Hypothalamus (tissue), 51 donors: ENCODE measurements at regions not wholly inside any gene's neighbourhood (a gene's known extent, or its start where the extent isn't known, plus 50 kb on each side); places are given as distances from the start of the nearest gene placed in this dataset.
"Not testable (repeated sequence)": the region's sequence is repeated elsewhere in the genome, so short reads cannot be mapped to it uniquely, and the experiment has no call there.

ENCODE experiments used
- DNase-seq, 51 donors: peaks; one replicate each; lab custom pipeline; 2025; lab: John Stamatoyannopoulos, UW

- no peak for DNase-seq
Measured at GRCh38 chr7:13627455-13627854, 362.0 kb downstream of the ETV1 start.

- DNase-seq: no peak
Measured at GRCh38 chr7:13628239-13629001, 361.0 kb downstream of the ETV1 start.

DNA sequence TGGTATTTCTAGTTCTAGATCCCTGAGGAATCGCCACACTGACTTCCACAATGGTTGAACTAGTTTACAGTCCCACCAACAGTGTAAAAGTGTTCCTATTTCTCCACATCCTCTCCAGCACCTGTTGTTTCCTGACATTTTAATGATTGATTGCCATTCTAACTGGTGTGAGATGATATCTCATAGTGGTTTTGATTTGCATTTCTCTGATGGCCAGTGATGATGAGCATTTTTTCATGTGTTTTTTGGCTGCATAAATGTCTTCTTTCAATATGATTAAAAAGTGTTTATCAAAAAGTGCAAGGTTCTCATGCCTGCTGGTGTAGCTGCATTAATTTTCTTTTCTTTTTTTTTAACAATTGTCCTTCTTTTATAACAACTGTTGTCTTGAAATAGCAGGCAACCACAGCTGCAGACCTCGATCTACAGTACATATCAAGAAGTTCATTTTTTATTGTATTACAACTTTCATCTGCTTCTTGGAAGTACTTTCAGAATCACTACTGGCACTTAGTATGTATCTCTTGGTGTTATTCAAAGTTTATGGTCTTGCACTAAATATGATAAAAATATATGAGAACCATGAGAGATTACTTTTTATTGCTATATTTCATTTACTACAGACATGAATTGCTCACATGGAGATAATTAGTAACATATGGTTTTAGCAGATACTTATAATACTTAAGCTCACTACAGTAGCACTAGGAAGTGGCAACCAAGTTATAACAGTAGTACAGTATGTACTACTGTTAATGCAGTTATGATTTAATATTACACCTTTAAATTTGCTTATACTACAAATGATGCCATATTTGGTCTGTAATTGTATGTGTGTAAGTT, 358.0 kb downstream of the ETV1 start:
- not testable (repeated sequence) for DNase-seq

DNA sequence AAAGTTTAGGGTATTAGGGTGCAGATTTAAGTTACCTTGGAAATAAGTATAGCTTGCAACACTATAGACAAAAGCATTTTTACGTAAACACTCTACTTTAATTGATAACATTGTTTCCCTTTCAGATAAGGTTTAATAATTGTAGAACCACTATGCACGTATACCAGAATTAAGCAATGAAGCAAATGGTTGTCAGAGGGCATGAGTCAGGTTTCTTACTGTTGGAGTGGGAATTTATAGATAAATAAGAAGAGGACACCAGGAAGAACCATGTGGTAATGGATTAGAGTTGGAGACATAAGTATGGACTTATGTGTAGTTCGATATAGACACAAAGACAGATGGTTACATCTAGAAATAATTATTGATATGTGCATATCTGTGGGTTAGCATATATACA, 355.6 kb downstream of the ETV1 start:
- no peak for DNase-seq

DNA sequence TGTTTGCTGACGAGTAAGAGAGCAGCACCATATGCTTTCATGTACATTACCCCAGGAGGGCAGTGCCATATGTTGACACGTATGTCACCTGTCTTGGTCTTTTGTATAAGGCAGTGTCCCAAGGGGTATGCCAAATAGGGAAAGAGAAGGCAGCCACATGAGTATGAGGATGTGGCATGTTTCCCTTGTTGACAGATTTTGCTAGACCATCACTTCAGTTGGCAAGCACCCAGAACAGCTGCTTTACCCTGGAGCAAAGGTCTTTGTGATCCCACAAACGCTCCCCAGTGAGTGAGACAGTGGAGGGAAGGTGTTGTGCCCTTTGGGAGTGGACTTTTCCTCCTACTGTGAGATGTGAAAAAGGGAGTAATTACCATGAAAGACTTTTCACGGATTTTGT, 350.1 kb downstream of the ETV1 start:
- DNase-seq: no peak

- no peak for DNase-seq
Measured at GRCh38 chr7:13641714-13642113, 347.8 kb downstream of the ETV1 start.

GRCh38 chr7:13651167-13651566, 338.3 kb downstream of the ETV1 start:
- DNase-seq: no peak

- DNase-seq: no peak
Measured at GRCh38 chr7:13656330-13656729, 333.1 kb downstream of the ETV1 start.

- no peak for DNase-seq
Measured at GRCh38 chr7:13673290-13673689, 316.2 kb downstream of the ETV1 start.

DNA sequence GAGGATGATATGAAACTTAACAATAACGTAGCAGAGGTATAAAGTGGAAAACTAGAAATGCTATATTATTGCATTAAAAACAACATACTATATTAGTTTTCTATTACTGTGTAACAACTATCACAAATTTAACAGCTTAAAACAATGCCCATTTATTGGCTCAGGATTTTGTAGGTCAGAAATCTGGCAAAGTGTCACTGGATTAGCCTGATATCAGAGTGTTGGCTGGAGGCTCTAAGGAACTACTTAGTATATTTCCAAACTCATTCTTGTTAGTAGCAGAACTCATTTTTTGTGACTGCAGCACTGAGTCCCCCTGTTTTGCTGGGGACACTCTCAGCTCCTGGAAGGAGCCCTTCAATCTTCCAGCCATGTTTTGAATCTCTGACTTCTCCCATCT, 306.8 kb downstream of the ETV1 start:
- DNase-seq: no peak

DNA sequence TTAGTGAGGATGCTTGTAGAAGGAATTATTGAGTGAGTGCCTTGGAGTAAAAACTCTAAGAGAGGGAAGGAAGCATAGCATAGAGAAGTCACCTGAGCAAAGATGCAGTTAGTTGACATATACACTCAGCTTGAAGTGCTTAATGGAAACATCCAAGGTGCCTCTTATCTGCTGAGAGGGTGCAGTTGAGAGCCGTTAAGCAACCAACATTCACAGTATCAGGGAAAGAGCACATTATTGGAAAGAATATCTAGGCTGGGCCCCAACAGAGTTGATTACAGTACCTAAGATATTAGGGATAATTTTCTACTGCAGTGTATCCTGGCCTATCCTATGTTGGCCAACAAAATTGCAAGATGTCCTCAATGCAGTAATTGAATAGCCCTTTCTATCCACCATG, 302.0 kb downstream of the ETV1 start:
- no peak for DNase-seq

DNA sequence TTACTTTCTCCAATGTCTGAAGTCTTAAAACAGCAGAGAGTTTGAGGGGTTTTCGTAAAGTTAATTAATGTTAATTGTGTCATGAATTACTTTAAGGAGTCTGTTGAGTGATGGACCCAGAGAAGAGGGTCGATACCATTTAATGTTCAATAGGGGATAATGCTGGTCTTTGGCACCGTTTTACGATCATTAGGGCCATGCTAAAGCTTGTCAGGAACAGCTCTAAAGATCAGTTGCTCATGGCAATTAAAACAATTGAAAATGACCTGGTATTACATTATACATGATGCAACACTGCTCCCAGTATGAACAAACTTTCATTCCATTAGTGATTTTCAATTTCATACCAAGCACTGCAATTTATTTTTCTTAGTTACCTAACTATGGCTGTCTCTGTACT, 296.9 kb downstream of the ETV1 start:
- DNase-seq: no peak

- DNase-seq: no peak
Measured at GRCh38 chr7:13702251-13702650, 287.2 kb downstream of the ETV1 start.

- no peak for DNase-seq
Measured at GRCh38 chr7:13708670-13709069, 280.8 kb downstream of the ETV1 start.

GRCh38 chr7:13713092-13713491, 276.4 kb downstream of the ETV1 start:
- DNase-seq: no peak

DNA sequence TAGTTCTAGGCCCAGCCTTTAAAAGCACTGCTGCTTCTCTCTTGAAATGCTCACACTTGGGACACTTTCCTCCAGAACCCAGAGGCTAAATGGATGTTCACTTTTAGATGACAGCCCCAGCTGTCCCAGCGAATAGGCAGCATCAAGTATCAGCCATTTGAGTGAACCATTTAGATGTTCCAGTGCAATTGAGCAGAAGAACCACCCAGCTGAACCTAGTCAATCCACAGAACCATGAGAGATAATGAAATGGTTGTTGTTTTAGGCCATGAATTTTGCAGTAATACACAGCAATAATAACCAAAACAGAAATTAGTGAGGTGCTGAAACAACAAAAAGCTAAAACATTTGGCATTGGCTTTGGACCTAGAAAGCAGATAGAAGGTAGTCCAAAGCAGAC, 273.9 kb downstream of the ETV1 start:
- no peak for DNase-seq

GRCh38 chr7:13717031-13717430, 272.4 kb downstream of the ETV1 start:
- DNase-seq: no peak

DNA sequence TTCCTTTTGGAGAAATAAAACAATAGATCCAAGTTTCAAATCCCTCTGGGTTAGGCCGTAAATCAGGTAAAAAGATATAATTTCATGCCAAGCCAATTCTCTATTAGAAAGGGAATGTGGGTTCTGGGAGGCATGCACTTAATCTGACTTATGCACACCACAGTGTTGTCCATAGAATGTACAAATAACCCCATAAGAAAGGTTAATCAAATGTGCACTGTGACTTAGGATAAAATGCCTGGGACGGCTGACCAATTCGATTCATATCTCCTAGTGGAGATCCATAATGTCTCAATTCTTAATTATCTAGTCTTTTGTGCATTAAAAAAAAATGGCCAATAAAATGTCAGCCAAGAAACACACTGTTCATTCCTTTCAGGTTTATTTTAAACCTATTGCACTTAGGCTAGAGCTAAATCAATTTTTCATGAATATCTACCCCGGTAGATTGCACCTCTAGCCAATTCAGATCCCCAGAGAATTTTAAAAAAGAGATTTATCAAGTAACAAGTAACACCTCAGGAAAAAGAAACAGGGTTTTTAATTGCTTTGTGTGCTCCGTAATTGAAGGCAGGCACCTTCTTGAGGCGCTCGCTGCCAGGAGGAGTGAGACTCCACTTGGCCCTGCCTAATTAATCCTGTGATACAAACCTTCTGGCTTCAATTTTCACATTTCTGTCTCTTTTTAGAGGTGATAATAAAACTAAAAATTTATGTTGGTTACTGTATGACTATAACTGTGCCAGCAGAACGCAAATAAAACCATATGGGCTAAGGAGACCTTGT, 265.1 kb downstream of the ETV1 start:
- no peak for DNase-seq

- peak in 1 of 51 donors; percentile 0 for DNase-seq
Measured at GRCh38 chr7:13724977-13725566, 264.4 kb downstream of the ETV1 start.

DNA sequence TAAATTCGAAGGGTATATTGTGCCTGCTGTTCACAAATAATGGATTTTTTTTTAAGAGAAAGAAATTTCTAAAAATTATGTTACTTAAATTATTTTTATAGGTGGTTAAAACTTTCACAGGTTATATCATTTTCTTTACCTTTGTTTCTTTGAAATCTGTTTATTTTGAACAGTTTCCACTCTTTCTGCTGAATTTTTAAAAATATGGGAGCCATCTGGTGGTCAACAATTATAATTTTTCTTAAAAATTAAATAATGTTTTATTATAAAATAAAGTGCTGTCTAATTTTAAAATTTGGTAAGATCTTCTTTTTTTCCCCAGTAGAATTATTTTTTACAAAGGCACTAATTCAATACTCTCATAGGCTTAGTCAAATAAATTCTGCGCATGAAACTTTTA, 263.9 kb downstream of the ETV1 start:
- DNase-seq: no peak

- DNase-seq: no peak
Measured at GRCh38 chr7:13727279-13727678, 262.2 kb downstream of the ETV1 start.
